ENCODE measurements at regions not wholly inside any gene's neighbourhood (a gene's known extent, or its start where the extent isn't known, plus 50 kb on each side); places are given as distances from the start of the nearest gene placed in this dataset.

DNA sequence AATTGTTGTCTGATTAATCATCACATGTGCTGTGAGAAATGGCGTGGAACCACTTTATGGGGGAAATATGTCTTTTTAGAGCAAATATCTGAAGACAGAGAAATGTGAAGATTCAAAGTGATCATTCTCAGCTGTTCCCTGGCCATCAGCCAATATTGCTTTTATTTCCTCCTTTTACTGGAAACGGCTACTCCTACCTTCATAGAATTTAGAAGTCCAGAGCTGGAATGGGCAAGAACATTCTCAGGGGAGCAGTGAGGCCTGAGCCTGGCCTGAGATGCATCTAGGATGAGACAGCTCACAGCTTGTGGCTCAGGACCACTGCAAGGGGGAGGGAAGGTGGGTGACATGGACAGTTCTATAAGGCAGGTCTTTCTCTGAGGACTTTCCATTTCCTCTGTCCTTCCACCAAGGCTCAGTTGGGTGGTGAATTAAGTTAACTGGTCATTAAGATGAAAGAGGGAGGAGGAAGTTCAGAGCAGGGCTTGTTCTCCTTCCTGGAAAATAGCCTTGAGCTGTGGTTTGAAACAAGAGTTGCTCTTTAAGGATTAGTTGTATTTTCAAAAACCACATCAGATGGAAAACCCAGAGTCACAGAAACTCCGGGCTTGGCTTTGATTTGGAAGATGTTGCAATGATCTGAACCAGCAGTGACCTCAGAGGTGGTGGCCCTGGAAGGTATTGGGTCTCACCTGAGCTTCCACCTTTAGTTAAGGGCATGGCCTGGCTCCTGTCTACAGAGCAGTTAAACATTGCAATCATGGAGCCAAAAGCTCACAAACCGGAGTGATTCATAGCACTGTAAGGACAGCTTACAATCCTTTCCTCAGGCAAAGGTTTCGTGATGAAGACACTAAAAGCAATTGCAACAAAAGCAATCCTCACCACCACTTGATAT lies 144.3 kb downstream of the VAPA start:
- DNase-seq (ENCODE audit: low read depth in 2 of 2) = no peak

DNA sequence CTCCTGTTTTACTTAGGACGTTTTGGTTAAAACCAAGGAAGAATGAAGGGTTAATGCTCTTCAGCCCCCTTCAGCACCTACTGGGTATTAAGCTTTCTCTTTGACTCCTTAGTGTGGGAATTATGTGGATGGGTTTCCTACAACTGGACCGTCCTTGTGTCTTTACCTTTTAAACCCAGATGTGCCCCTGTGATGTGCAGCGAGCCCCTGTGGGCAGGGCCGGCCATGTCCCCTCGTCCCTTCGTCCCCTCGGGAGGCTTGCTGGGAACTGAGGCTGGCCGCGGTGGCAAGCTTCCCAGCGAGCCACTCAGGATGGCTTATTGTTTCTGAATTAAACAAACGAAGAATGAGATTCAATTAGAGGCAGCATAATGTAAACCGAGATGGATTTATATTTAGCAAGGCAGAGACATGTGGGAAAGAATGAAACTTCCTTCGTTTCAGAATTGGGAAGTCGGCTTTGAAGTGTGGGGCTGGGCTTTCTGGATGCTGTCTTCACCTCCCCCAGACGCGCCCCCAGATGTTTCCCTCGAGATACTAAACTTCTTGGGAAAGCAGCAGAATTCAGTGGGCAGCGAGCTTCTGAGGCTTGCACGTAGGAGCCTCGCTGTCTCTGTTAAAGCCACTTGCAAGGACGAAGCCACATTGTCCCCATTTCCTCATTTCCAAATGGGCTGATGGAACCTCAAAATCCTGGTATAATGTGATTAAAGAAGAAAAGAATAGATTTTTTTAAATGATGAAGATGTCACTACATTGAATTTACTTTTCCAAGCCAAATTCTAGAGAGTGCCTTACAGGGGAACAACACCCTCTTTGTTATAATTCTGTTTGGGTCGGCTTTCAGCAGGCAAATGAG lies 146.0 kb downstream of the VAPA start:
- DNase-seq (ENCODE audit: low read depth in 2 of 2) = no peak

DNA sequence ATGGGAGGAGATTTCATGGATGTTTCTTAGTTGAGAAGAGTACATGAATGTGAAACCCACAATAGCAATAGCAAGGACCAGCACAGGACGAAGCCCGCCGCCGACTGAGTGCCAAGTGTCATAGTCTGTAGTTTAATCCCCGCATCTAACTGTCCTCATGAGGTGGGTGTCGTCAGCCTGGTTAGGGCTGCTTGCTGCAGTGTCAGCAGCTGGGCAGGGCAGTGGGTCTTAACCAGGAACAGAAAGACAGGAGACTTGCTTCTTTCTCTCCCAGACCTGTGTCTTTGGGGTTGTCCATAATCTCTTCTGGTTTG lies 146.6 kb downstream of the VAPA start:
- DNase-seq (ENCODE audit: low read depth in 2 of 2) = no peak

DNA sequence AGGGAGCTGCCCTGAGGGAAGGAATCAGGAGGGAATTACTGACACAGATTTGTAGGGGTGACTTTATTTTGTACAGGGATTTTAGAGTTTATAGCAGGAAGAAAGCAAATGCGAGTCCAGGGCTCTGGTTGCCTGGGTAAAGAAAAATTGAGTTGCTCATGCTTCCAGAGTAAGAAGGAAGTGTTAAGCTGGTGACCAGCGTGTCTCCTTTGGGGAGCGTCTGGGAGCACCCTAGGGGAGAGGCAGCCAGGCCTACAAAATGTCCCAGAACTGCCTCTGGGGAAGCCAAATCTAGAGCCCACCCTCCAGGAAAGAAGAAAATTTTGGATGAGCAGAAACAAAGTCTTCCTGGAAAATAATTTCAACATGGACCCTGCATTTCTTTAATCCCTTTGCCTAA lies 147.0 kb downstream of the VAPA start:
- no peak for DNase-seq (ENCODE audit: low read depth in 2 of 2)

DNA sequence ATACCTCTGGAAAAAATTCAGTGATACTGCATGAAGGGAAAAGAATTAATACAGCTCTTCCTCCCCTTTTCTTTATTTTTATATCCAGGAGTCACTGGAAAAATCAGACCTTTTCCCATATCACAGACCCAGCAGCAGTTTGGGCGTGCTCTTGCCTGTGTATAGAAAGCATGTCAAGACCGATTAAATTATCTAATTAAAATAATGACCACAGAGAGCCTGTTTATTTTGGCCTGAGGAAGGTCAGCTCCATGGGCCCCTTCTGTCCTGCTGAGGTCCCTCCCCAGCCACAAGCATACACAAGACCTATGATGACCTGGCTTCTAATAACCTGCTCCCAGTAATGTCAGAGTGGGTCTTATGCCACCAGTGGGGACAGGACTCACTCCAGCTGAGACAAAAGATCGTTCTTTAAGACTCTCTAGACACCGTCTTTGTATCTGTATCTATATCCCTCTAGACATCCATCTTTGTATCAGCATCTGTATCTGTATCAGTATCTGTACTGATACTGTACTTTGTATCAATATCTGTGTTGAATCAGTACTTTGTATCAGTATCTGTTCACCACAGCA lies 147.8 kb downstream of the VAPA start:
- DNase-seq (ENCODE audit: low read depth in 2 of 2) = no peak

DNA sequence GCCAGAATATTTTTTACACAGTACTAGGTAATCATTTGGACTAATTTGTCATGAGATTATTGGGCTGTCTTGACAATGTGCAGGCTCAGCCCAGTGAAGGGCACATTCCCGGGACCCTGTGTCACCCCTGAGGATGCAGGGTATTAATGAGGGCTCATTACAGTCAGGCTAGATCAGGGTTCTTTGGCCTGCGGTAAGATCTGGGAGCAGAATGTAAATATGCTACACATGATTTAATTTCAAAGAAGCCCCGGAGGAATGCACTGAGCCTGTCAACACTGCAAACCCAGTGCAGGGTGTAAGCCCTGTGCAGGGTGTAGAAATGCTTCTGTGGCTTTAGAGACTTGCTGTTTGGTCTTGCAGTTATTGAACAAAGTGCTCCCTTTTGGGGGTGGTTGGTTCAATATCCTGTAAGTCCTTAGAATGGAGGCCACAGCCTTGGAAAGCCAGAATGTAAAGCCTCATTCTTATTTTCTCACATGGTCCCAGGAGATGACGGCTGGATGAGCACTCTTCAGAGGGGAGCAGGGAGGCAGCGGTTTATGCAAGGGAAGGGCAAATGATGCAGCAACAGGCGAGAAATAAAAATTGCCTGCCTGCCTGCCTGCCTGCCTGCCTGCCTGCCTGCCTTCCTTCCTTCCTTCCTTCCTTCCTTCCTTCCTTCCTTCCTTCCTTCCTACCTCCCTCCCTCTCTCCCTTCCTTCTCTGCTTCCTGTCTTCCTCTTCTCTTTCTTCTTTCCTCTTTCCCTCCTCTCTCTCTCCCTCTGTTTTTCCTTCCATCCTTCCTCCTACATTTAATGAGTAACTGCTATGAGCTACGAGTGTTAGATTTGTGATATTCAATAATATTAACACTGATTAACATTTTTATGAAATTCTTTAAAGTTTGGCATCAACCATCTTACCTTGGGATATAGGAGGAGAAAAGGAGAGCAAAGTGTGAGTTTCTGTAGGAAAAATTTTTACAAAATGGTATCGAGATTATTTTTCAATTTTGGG lies 148.8 kb downstream of the VAPA start:
- DNase-seq (ENCODE audit: low read depth in 2 of 2) = no peak

DNA sequence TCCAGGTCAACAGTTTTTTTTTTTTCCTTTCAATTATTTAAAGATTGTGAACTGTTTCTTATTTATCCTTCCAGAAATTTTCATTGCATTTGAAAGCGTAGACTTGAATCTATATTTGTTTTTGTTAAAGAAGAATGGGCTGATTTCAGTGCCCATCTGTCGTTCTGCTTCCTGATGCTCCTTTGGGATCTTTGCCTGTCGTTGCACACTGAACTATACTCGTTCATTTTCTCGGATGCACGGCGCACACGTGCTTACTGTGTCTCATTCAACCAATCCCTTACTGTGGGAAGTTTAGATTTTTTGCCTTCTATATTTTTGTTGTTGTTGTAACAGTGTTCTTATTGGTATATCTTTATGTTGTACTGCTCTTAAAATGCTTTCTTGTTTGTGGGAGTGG lies 149.7 kb downstream of the VAPA start:
- no peak for DNase-seq (ENCODE audit: low read depth in 2 of 2)

DNA sequence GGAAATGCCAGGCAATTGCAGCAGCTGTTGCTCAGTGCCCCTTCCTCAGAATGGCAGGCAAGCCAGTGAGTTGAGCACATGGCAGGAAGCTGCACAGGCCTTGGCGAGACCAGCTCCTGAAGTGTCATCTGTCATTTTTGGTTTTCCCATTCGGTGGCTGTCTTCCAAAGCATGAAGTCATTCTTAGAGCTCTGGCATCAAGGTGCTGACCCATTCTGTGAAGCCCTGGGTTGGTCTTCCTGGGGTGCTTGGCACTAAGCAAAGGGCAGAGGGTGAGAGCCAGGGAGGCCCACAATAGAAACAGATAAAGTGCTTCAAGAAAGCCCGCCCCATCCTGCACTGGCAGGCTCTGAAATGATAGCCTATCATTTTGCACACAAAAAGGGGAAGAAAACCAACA lies 150.5 kb downstream of the VAPA start:
- DNase-seq (ENCODE audit: low read depth in 2 of 2) = no peak

DNA sequence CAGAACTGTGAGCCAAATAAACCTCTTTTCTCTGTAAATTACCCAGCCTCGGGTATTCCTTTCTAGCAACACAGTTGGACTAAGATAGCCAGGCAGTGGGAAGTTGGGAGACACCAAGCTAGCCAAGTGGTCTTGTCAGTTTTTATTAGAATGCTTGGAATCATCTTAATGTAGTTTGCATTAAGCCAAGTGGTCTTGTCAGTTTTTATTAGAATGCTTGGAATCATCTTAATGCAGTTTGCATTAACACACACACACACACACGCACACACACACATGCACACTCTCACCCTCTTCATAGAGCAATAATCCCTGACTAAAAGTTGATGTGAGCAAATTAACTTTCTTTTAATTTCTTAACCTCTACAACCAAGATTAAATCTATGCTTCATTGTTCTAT lies 151.5 kb downstream of the VAPA start:
- DNase-seq (ENCODE audit: low read depth in 2 of 2) = no peak

DNA sequence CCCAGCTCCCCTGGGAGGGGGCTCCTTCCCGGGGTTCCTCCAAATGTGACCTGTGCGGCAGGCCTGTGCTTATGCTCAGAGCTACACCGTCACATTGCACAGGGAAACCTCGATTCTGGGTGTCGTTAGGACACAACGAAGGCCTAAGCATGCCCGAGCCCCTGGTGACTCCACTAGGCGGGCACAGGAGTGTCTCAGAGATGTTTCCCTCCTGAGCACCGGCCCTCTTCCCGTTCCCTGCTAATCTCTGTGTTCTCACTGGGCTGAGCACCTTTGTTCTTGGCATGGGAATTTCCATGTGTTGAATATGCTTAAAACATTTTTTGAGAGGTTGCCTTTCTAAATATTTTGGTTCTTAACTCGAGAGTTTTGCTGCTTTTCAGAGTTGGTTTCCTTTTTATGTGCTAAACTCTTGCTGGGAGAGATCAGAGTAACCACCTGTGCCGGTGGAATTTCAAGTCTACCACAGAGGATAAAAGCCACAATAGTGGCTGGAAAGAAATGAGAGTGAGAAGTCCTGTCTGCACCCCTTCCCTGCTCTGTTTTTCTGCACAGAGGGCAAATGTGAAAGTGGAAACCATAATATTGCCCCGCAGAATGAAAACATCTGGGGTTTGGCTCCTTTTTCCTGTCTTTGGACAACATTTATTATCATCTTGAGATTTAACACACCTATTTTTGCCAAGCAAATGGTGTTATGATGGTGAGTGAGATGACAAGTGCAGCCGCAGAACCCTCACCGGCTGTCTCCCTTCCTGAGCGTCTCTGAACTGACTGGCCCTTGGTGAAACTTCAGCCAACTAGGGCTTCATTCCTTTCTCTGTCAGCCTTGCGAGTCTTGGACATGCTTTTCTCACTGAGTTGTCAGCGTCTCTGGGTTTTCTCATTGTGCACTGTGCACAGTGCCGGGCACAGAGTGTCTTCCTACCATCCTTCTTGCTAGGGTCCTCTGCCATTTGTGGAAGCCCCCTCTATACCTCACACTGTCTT lies 154.1 kb downstream of the VAPA start:
- DNase-seq (ENCODE audit: low read depth in 2 of 2) = no peak

DNA sequence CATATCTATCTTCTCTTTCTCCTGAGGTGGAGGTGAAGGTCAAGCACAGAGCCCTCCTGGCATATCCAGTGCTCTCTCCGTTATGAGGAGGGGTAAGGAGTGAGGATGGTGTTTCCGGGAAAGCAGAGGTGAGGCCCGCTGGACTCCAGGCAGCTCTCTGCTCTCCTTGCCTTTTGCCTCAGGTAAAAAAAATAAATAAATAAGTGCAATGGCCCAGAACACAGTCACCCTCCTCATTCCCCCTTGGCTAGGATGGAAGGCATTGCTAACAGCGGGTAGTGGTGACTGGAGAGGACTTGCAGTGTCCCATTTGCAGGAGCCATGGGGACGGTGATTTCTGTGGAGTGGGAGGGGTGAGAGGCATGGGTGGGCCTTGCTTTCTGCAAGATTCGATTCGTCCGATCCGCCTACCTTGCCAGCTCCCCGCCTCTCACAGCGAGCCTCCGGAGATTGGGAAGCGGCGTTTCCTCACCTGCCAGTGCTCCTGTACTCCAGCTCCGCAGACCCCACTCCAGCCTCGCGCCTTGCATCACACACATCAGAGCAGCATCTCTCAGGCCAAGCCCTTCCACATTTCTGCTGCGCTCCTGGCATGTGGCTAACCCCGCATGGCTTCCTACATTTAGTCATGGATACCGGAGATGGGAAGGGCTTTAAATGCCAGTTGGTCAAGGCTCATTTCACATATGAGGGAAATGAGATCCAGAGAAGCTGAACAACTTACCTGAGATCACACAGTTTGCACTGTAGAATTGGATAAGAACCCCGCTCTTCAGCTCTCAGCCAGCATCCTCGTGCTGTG lies 155.2 kb downstream of the VAPA start:
- no peak for DNase-seq (ENCODE audit: low read depth in 2 of 2)

DNA sequence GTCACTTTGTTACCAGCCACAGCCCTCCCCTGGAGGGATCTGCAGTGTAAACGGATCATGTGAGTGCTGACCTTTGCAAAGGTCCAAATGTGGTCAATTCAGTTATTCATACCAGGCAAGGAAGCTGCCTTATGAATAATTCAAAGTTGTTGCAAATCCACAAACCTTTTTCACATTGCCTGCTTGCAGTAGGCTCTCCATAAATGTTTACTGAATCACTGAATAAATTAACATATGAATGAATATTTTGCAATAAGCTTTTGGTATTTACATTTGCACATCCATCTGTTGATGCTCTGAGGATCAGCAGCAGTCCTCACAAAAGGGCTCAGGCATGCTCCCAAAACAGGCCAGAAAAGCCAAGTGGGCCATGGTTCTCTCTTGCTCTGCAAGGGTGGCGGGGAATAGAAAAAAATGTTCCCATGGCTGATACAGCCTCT lies 156.8 kb downstream of the VAPA start:
- DNase-seq (ENCODE audit: low read depth in 2 of 2) = no peak

DNA sequence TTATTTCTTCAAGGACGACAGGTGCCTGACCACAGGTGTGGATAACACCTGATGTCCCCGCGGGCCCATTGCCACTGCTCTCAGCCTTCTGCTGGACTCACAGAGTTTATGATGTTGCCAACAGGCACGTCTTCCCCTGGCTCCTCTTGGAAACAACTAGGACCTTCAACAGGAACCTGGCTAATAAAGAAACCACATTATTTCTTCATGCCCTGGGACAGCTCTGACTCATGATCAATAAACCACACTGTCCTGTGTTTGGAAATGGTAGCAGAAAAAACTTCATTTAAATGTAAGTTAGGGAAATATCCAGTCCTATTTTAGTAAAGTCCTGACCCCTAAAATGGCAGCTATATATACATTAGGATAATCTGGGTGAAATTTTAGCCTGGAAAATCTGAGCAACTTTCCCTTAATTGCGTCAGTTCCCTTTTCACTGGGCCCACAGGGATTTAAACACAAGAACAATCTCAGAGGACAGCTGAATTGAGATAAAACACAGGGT lies 158.9 kb downstream of the VAPA start:
- DNase-seq (ENCODE audit: low read depth in 2 of 2) = no peak

DNA sequence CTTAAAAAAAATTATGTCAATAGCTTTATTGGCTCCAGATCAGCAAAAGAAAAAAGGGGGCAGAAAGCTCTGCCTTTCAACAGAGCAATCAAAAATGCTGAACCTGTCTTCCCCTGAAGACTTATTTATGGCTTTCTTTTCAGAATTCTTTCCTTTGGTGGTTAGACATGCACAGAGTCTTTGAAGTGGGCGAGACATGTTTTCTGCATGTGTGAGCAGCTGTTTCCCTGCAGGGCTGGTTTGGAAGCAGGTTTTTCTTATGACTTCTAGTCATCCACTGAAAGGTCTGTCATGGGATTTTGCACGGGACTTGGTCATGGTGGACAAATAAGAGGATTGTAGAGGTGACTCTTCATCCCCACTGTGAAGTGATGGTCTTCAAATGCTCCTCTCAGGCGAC lies 160.3 kb downstream of the VAPA start:
- no peak for DNase-seq (ENCODE audit: low read depth in 2 of 2)

DNA sequence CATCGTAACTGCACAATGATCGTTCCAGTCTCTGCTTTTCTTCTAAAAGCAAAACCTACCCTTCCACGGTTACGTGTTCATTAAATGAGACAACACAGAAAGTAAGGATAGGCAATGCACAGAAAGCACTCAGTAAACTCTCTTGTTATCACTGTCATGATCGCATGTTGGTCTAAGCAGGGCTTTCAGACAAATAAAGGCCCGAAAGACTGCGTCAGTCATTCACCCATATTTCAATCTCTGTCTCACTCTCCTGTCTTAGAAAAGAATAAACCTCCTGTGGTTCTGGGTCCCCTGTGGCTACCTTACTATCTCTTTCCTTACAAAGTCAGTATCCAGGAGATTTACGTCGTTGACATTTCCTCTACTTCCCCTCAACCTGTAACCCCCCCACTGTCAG lies 160.9 kb downstream of the VAPA start:
- no peak for DNase-seq (ENCODE audit: low read depth in 2 of 2)

DNA sequence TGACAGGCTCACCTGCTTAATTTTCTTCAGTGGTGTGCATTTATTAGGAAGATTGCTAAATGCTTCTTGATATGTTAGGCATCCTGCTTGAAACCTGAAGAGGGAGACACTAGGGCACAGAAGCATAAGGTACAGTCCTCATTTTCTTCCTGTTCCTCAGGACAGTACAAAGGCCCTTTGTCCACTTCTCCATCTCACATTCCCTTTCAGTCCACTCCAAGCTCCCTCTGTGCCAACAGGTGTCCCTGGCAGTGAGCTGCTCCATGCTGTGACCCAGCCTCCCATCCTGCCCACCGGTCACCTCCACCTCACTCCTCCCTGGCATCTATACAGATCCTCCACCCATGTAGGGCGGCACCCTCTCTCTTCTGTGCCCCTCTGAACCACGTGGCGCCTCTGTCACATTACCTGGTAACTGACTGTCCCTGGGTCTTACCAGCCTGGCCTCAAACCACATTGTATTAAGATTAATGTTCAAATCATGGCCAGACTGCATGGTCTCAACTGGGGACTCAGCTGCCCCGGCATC lies 162.8 kb downstream of the VAPA start:
- no peak for DNase-seq (ENCODE audit: low read depth in 2 of 2)

DNA sequence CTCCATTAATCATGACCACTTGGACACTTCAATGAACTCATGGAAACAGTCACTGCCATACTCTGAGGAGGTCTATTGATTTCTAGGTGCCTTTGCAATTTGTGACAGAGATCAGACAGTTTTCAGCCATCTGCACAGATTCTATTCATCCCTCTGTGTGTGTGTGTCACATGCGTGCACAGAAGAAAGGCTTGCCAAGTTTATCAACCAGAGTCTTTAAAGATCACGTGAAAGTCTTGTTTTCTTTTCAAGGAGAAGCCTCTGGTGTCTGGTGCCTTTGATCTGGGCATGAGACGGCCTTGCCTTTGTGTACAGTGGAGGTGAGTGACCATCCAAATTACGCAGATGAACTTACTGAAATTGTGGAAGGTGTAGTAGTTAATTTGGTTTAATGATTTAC lies 164.2 kb downstream of the VAPA start:
- no peak for DNase-seq (ENCODE audit: low read depth in 2 of 2)

DNA sequence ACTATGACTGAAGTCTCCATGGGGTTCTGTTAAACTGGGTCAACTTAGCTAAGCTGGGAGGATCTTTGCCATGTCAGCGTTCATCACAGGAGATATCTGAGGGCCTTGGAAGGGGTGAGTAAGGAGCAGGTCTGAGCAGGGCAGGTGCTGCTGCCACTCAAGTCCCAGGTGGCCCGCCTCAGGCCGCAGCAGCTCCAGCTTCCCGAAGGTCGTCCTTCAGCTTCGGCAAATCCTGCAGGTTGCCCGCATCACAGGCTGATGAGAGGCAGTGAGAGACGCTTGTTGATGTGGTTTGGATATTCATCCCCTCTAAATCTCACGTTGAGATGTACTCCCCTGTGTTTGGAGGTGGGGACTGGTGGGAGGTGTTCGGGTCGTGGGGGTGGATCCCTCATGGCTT lies 166.6 kb downstream of the VAPA start:
- DNase-seq (ENCODE audit: low read depth in 2 of 2) = no peak

DNA sequence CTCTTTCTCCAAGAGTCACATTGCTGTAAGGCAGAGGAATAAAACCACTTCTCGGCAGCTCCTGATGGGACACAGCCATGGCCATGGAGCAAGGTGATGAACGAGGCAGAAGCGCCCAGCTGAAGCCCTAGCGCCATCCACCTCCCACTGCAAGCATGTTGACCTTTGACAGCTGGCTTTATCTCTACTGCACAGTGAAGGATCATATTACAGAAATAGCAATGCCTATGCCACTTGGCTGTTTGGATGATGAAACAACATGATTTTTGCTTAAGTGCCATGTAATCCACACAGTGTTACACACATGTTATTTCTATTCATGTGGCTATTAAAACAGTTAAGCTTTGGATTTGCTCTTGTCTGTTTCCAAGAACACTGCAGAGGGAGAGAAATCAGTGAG lies 167.7 kb downstream of the VAPA start:
- no peak for DNase-seq (ENCODE audit: low read depth in 2 of 2)

Measured in stimulated activated CD8-positive, alpha-beta memory T cell treated with anti-CD3 and anti-CD28 coated beads, Interleukin-2, amount 100 ng/mL, for 1 hour (primary cell).